Breast epithelium (tissue), 4 donors: ENCODE measurements at regions not wholly inside any gene's neighbourhood (a gene's known extent, or its start where the extent isn't known, plus 50 kb on each side); places are given as distances from the start of the nearest gene placed in this dataset.

Experiments
- DNase-seq, 2 donors: peaks; one replicate each; pipeline ENCODE4 v3.0.0-alpha.2; 2019; ENCODE audit warnings: low spot score in 2 of 2
- H3K27ac ChIP-seq, 2 donors: fragments of 200-600 bp; sonication (generic) in 1 of 2; one replicate each; pipeline ENCODE4 v1.5.1; 2016 to 2019; ENCODE audit warnings: mild to moderate bottlenecking in 1 of 2
- H3K27me3 ChIP-seq, 2 donors: fragments of 200-600 bp; sonication (generic) in 1 of 2; one replicate each; pipeline versions ENCODE4 v1.5.1 to v1.6.0; 2017 to 2019; ENCODE audit warnings: control low read depth in 1 of 2, mild to moderate bottlenecking in 1 of 2
- H3K36me3 ChIP-seq: fragments of 200-600 bp; one replicate; pipeline ENCODE4 v1.5.1; 2019
- H3K4me1 ChIP-seq, 2 donors: fragments of 200-600 bp; sonication (generic); one replicate each; pipeline ENCODE4 v1.5.1; 2016 to 2019; ENCODE audit warnings: control low read depth in 1 of 2
- H3K4me3 ChIP-seq, 3 donors: fragments of 200-600 bp; sonication (generic); 1 replicate in 2 of 3; 2 replicates in 1 of 3; pipeline ENCODE4 v1.5.1; 2016 to 2019; ENCODE audit warnings: mild to moderate bottlenecking in 3 of 3, moderate library complexity in 2 of 3
- H3K9me3 ChIP-seq, 2 donors: fragments of 200-600 bp; sonication (generic) in 1 of 2; one replicate each; pipeline ENCODE4 v1.5.1; 2016 to 2019; ENCODE audit warnings: control low read depth in 1 of 2
- POLR2A ChIP-seq: fragments of 450-650 bp; IDR thresholded peaks from one replicate; pipeline ENCODE4 v1.6.1; 2016; ENCODE audit warnings: antibody characterized with exemption, mild to moderate bottlenecking, moderate library complexity
- POLR2AphosphoS5 ChIP-seq, 3 donors: sonication (generic); formaldehyde crosslinking; IDR thresholded peaks; one replicate each; pipeline ENCODE4 v1.6.1; 2017; ENCODE audit warnings: antibody characterized with exemption in 3 of 3
- intact Hi-C: fragments of 100-400 bp; cut with DNase I; formaldehyde crosslinking; loops from one replicate; pipeline ENCODE4 v1.15.1; 2023; ENCODE audit warnings: low total_unique reads
- TF ChIP-seq, protein P1 (sequence below), 3 donors: fragments of 450-650 bp; IDR thresholded peaks; one replicate each; pipeline ENCODE4 v1.5.1; 2016 to 2017; ENCODE audit warnings: antibody characterized with exemption in 3 of 3, mild to moderate bottlenecking in 3 of 3, moderate library complexity in 3 of 3

DNA sequence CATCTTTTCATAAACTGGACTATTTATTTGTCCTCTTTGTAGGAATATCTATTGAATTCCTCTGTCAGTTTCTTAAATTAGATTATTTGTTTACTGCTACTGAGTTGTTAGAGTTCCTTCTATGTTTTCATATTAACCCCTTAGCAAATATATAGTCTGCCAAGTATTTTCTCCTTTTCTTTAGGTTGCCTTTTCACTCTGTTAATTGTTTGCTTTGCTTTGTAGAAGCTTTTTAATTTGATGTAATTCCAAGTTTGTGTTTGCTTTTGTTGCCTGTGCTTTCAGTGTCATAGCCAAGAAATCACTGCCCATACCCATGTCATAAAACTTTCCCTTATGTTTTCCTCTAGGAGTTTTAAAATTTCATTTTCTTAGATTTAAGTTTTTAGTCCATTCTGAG is 256.2 kb upstream of the SEMA3A start:
- no peak overlapping the region for H3K4me3 ChIP-seq
- no peak overlapping the region for H3K27ac ChIP-seq
- no peak for DNase-seq
- H3K4me1 ChIP-seq: no peaks in the 10 kb centered on the region
- intact Hi-C loops: no loop called here
- TF ChIP-seq POLR2A (no peak), POLR2AphosphoS5 (IDR thresholded peaks at IDR 0.05) (no peak)
- TF ChIP-seq, protein P1, sequence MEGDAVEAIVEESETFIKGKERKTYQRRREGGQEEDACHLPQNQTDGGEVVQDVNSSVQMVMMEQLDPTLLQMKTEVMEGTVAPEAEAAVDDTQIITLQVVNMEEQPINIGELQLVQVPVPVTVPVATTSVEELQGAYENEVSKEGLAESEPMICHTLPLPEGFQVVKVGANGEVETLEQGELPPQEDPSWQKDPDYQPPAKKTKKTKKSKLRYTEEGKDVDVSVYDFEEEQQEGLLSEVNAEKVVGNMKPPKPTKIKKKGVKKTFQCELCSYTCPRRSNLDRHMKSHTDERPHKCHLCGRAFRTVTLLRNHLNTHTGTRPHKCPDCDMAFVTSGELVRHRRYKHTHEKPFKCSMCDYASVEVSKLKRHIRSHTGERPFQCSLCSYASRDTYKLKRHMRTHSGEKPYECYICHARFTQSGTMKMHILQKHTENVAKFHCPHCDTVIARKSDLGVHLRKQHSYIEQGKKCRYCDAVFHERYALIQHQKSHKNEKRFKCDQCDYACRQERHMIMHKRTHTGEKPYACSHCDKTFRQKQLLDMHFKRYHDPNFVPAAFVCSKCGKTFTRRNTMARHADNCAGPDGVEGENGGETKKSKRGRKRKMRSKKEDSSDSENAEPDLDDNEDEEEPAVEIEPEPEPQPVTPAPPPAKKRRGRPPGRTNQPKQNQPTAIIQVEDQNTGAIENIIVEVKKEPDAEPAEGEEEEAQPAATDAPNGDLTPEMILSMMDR (IDR thresholded peaks at IDR 0.05): no peak
- H3K9me3 ChIP-seq: no peaks in the 10 kb centered on the region
- H3K36me3 ChIP-seq: no peaks in the 10 kb centered on the region
- H3K27me3 ChIP-seq: no peaks in the 10 kb centered on the region

DNA sequence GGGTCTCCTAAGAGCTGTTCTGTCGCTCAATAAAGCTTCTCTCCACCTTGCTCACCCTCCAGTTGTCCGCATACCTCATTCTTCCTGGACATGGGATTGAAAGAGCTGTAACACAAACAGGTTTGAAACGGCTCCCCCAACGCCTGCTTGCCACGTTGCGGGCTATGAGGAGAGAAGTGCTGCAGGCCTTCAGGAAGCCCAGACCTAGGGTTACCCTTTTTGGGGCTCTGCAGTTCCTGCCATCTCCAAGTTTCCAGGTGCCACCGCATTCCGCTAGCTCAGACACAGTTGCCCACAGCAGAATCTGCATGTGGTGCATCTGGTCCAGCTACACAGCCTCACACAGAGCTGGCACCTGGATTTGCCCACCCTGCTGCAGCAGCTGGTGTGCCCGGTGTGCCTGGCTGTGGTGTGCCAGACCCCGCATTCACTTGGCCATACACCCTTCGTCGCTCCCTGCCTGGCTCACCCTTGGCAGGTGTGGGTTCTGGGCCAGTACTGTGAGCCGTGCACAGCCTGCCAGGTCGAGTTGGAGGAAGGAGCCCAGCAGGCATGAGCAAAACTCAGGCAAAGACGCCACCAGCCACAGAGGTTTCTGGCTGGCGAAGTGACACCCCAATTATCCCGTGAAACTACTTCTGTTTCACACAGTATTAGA is 253.2 kb upstream of the SEMA3A start:
- Histone ChIP-seq H3K4me1 (no peaks in the 10 kb centered on the region), H3K4me3 (no peak overlapping the region), H3K27me3 (no peaks in the 10 kb centered on the region), H3K36me3 (no peaks in the 10 kb centered on the region), H3K27ac (no peak overlapping the region), H3K9me3 (no peaks in the 10 kb centered on the region)
- no peak for DNase-seq
- TF ChIP-seq POLR2AphosphoS5 (IDR thresholded peaks at IDR 0.05) (no peak), POLR2A (no peak)
- TF ChIP-seq, protein P1 (IDR thresholded peaks at IDR 0.05): no peak
- intact Hi-C loops: no loop called here

DNA sequence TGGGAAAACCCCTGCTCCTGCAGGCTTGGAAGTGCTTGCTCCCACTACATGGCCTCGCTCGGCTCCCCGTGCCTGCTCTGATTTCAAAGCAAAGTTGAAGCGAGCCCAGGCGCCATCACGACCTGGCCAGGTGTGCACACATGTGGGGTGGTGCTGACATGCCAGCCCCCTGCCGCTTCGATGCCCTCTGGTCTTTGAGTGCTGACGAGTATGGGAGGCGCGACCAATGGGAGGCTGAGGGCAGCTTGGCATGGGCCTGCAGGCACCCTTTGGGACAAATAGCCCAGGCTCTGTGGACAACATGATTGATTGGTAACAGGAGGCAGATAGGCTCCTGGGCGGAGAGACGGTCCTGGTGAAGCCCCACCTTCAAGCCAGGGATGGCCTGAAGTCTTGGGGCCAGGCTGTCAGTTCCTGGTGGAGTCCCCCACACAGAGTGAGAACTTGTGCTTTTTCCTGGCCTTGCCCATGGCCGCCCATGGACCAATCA is 252.4 kb upstream of the SEMA3A start:
- H3K36me3 ChIP-seq: no peaks in the 10 kb centered on the region
- no peaks in the 10 kb centered on the region for H3K9me3 ChIP-seq
- intact Hi-C loops: no loop called here
- no peak for DNase-seq
- H3K27ac ChIP-seq: no peak overlapping the region
- no peak for TF ChIP-seq POLR2A
- TF ChIP-seq, protein P1 (IDR thresholded peaks at IDR 0.05): no peak
- no peak for TF ChIP-seq POLR2AphosphoS5 (IDR thresholded peaks at IDR 0.05)
- H3K4me1 ChIP-seq: no peaks in the 10 kb centered on the region
- no peak overlapping the region for H3K4me3 ChIP-seq
- no peaks in the 10 kb centered on the region for H3K27me3 ChIP-seq

DNA sequence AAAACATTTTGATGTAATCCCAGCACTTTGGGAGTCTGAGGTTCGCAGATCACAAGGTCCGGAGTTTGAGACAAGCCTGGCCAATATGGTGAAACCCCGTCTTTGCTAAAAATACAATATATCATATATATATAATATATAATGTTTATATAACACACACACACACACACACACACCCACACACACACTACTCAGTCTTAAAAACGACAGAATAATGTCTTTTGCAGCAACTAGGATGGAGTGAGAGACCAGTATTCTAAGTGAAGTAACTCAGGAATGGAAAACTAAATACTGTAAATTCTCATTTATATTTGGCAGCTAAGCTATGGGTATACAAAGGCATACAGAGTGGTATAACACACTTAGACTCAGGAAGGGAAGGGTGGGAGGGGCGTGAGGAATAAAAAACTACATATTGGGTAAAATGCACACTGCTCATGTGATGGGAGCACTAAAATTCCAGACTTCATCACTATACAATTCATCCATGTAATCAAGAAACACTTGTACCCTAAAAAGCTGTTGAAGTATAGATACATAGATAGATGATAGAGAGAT is 231.2 kb upstream of the SEMA3A start:
- no peaks in the 10 kb centered on the region for H3K36me3 ChIP-seq
- DNase-seq: no peak
- no peaks in the 10 kb centered on the region for H3K4me1 ChIP-seq
- peaks cover 6 to 8% of the 10 kb centered on the region in 2 donors for H3K9me3 ChIP-seq
- TF ChIP-seq, protein P1 (IDR thresholded peaks at IDR 0.05): no peak
- H3K27ac ChIP-seq: no peak overlapping the region
- H3K27me3 ChIP-seq: no peaks in the 10 kb centered on the region
- intact Hi-C loops: no loop called here
- H3K4me3 ChIP-seq: no peak overlapping the region

DNA sequence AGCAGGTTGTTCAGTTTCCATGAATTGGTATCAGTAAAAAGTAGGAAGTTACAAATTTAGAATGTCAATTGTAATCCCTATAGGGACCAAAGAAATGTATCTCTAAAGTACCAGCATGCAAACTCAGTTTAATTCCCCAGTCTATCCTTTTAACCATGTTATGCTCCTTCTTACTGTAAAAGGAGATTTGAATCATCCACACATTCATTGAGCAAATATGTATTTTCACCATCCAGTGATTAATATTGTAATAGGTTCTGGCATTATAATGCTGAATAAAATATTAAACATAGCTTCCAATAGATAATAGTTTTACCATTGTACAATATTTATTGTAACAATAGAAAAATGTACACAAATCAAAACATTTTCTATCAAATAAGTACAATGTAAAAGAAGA is 228.2 kb upstream of the SEMA3A start:
- Histone ChIP-seq H3K27ac (no peak overlapping the region), H3K27me3 (no peaks in the 10 kb centered on the region), H3K4me3 (no peak overlapping the region), H3K36me3 (no peaks in the 10 kb centered on the region), H3K4me1 (no peaks in the 10 kb centered on the region), H3K9me3 (peaks cover 10 to 22% of the 10 kb centered on the region in 2 donors)
- TF ChIP-seq, protein P1 (IDR thresholded peaks at IDR 0.05): no peak
- TF ChIP-seq POLR2AphosphoS5 (IDR thresholded peaks at IDR 0.05) (no peak), POLR2A (no peak)
- no peak for DNase-seq
- intact Hi-C loops: no loop called here
